T1000 (cell line): ENCODE measurements at regions not wholly inside any gene's neighbourhood (a gene's known extent, or its start where the extent isn't known, plus 50 kb on each side); places are given as distances from the start of the nearest gene placed in this dataset.

Experiments
- DNase-seq: peaks from one replicate; lab custom pipeline; 2025; ENCODE audit warnings: mixed read lengths; lab: John Stamatoyannopoulos, UW

DNA sequence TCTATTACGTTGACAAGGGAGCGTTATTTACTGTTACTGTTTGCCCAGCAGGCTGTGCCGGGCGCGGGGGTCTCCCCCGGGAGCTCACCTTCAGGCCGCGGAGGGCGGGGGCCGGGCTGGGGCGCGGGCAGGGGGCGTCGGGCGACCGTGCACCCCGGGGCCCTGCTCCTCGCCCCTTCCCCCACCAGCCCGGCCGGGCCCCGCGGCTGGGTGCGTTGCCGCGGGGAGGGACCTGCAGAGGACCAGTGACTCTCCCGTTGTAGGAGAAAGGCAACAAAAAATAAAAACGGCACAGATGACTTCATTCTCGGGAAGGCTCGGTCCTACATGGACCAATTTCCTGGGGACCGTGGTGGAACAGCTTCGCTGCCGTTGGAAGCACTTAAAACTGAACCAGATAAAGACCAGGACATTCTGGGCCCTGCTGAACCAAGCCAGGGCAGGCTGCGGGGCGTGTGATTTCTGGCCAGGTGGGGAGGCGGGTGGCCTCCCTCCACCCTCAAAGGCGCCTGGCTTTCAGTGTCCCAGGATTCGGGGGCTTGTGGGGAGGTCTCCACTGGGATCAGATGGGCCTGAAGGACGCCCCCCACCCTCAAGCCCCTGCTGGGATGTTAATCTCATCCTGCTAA lies 57.4 kb downstream of the IGLL1 start:
- no peak for DNase-seq

DNA sequence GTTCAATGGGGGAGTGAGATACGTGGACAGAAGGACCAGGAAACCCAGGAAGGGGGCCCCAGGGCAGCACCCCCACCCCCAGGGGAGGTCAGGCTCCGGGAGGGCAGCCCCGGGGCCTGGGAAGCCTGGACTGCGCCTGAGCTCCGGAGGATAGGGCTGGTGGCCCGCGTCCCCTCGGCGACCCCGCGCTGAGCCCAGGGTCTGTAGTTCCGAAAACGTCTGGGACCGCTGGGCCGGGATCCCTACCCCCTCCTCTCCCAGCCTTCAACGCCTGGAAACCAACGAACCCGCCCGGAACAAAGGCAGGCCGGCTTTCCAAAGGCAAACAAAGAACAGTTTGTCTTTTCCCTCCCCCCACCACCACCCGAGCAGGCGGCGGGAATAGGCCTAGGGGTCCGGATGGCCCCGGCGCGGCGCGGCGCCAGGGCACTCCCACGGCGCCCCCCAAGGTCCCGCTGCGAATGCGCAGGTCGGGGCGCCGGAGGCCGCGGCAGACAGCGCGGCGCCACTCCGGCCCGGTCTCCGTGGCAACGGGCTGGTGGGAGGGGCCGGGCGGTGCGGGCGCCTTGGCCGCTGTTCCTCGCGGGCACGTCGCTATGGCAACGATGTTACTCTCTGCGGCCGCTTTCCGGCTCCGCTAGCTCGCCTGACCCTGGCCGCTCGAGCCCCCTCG lies 58.5 kb downstream of the IGLL1 start:
- peak; percentile 88 for DNase-seq

DNA sequence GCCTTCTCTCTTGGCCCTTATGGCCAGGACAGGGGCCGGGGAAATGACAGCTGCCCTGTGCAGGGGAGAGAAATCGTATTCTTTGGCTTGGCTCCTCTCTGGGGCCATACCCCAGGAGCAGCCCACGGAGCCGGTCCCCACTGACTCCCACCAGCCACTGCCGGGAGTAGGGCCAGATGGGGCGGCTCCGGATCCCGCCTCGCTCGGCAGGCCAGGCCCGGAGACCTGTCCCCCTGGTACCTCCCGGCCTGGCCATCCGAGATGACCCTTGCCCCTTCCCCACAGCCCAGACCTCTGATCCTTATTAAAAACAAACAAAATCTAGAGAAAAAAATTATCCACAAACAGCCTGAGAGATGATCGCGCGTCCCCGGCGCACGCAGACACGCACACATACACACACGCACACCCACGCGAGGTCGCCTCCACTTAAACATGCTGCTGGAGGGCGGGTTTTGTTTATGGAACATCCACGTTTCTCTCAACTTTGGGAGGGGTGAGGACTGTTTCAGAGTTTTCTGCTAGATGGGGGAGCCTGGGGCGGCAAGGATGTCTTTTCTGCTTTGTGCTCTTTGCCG lies 59.1 kb downstream of the IGLL1 start:
- no peak for DNase-seq

DNA sequence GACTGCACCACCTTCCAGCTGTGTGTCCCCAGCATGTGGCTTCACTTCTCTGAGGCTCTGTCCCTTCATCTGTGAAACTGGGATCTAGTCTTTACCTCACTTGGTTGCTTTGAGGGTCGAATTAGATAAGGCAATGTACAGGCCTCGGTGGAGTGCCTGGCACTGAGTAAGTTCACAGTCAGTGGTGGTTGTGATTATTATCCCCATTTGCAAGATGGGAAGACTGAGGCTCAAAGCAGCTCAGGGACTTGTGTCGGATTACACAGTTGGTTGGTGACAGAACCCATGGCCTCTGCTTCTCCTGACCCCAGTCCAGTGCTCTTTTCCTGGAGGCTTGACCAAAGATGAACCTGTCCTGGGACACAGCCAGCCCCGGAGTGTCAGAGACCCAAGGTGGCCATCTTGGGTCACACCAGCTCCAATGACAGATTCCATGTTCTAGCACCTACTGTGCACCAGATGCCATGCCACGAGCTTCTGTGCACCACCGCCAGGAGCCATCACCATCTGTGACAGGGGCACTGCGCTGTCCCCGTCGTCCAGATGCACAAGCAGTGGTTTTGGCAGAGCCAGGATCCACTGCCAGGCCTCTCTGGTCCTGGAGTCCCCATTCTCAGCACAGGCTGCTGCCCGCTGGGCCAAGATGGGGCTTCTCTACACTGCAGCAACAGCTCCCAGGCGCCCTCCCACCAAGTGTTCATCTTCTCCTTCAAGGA lies 60.5 kb downstream of the IGLL1 start:
- no peak for DNase-seq

DNA sequence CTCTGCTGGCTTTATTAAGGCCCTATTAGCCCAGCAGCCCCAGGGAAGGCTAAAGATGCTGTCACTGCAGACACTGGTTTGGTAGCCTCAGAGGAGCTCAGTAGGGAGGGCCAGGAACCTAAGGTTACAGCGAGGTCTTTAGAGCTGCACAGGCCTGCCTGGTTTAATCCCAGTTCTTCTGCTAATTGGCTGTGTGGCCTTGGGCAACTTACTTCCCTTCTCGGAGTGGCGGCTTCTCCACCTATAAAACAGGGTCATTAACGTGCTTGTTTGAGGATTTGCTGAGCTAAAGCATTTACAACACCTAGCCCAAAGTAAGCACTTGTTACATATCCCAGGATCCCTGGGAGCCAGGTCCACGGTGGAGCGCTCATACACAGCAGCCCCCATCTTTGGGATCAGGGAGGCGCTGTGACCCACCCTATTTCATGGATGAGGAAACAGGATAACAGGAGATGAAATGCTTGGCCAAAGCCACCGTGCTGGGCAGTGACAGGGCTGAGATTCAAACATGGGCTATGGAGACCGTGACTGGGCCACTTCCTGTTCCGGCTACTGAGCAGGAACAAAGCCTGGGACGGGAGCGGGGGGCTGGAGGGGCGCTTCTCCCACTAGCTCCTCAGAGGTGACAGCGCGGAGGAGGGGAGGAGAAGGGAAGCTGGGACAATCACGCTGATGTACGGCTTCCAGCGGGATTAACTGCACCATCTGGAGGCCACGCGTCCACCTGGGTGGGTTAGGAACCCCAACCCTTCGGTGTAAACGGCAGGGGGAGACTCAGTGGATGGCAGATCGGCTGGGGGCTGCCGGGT lies 61.5 kb downstream of the IGLL1 start:
- DNase-seq: no peak

DNA sequence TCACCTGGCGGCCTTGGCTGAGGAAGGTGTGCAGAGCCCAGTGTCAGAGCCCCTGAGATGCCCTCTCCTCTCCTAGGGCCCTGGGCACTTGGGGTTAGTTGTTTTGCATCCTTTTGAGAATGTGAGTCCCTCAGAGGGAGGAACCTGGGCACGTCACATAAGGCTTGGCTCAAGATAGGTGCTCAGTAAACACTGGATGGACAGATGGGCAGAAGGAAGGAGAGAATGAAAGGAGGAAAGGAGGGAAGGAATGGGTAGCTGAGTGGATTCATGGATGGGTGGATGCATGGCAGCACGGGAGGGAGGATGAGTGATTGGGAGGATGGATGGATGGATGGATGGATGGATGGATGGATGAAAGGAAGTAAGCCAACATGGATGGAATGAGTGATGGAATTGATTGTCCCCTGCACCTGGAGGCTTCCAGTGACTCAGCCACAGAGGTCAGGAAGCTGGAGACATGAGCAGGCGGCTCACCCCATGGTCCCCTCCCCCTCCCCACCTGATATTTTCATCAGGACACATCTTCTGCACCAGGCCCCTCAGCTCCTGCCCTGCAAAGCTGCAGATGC lies 62.2 kb downstream of the IGLL1 start:
- DNase-seq: no peak

DNA sequence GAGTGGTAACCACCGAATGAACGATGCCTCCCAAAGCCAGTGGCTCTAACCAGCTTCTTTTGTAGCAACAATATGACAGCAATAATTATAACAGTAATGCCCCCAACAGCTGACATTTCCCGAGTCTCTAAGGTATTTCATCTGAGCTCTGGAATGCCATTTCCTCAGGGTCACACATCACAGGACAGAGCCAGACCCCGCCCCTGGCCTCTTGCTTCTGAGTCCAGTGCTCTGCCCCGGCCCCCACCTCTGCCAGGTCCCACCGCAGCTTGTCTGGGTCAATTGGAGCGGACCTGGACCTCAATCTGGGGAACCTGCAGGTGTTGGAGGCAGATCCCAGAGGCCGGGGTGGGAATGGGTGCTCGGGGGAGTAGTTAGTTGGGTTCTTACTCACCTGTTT lies 63.8 kb downstream of the IGLL1 start:
- DNase-seq: no peak

DNA sequence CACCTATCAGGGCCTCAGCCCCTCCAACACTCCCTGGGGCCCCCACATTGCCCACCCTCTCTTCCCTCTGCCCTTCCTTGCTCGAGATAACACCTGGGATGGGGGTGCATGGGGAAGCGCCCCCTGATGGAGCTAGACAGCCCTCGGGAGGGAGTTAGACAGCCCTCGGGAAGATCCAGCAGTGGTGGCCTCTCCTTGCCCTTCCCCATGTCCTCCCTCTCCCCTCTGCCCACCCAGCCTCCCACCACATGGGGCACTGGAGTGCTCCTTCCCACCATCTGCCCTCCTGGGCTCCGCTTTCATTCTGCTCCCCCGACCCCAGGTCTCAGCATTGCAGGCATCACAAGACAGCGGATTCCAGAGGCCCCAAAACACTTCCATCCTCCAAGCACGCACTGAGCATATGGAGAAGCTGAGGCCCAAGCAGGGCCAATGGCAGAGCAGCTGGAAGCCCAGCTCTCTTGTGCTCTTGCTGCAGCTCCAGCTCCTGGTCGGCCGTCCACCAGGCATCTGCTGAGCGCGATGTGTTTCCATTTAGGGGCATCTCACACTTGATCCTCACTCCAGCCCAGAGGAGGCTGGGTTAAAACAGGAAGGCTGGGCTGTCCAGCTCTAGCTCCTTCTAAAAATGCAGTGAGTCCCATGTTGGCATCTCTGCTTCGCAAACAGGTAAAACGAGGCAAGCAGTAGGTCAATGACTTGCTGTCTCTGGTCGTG lies 65.6 kb downstream of the IGLL1 start:
- no peak for DNase-seq

DNA sequence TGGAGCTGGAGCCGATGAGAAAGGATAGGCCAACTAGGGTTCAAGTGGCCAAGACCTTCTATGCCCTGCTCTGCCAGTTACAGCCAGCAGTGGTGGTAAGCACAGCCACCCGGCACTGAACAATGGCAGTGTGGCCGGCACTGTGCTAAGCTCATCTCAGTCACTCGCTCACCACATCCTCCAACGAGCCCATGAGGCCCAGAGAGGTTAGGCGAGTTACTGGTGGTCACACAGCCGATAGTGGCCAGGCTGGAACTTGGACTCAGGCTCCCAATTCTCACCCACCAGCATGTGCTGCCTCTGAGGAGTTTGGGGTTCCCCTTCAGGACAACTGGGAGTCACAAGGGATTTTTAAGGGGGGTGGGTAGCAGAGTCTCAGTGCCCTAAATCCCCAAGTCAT lies 66.4 kb downstream of the IGLL1 start:
- no peak for DNase-seq

DNA sequence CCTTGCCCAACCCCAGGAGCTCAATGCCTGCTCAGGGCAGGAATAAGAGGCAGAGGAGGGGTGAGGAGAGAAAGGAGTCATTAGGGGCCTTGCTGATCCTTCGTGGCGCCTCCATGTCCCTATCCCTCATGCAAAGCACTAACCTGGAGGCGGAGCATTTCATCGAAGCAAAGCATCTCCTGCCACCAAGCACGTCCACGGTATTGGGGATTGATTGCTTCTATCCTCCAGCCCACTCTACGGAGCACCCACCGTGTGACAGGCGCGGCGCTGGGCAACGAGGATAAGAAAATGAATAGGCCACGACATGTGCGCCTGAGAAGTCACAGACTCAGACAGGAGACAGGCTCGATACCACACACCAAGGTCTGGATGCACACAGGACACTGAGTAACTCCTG lies 67.0 kb downstream of the IGLL1 start:
- no peak for DNase-seq

DNA sequence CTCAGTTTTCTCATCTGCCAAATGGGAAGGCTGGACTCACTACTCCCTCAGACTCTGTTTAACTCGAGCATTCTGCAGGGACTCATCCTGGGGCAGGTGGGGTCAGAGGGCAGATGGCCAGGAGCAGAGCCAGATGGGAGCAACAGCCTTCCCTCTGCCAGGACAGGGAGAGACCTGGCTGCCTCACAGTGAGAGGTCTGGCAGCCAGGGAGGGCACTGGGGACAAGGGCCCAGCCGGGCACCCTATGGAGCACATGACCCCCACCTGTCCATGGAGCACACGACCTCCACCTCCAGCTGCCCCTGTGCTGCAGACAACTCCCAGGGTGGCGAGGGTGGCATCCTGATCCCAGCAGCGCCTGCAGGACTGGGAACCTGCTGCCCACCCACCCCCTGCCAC lies 67.4 kb downstream of the IGLL1 start:
- DNase-seq: no peak

DNA sequence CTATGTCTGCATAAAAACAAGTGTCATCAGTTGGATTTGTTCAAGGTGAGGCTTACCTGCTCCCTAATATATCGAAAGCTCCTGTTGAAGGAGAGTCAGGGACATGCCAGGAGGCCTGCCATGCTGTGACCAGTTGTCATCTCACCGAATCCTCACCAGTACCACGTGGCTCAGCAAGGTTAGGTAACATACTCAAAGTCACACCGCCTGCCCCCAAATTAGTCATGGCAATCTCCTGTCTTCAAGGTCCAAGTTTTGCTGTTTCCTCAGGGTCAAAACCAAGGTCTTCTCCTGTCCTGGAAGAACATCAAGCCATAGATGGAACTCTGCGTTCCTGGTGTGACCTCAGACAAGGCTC lies 67.8 kb downstream of the IGLL1 start:
- DNase-seq: no peak

DNA sequence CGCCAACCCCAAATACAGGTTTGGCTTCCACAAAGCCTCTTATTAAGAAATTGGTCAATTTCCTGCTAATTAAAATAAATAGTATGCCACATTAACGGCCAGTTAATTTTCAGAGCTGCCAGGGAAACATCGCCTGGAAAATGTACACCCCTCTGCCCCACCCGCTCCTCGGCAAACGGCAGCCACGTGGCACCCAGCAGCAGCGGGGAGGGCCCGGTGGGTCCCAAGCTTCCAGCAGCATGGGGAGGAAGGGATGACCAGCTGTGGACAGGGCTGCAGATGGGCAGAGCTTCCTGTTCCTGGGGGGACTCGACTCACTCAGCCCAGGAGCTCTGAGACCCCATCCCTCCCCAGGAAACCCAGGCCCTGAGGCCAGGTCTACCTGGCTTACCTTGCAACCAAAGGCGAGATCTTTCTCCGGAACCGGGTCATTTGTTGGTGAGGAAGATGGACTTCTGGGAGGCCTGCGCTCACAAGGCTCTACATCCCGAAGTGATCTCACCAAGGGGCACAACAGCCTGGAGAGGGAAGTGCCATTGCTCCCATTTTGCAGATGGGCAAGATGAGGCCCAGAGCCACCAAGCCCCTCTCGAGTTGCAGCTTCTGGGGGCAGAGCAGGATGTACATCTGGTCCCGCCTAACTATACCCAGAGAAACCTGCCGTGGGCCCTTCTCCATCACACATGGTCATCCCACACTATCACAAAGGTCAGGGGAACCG lies 68.3 kb downstream of the IGLL1 start:
- no peak for DNase-seq

DNA sequence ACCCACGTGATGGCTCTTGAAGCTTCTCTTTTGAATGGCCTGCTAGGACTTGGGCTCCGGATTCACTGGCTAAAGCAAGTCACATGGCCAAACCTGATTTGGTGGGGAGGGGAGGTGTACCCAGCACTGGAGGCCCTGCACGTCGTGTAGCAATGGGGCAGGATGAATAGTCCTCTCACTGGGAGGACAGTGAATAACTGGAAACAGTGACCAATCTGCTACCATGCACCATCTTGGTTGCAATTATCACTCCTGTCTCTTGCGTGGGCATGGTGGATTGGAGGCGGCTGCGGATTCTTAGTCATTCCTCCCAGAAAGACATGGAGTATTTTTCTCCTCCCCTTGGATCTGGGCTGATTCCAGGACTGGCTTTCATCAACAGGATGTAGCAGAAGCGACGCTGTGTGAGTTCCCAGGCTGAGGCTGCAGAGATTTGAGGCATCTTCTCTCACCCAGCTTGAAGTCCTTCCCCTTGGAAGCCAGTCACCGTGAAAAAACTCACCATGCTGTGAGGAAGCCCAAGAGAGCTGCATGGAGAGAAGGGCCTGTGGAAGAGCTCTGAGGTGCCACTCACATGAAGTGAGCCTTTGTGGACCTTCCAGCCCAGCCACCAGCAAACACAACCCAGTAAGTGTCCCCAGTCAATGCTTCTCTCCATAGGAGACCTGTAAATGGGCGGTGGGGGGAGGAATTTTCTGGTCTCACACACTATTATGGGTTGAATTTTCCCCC lies 70.4 kb downstream of the IGLL1 start:
- no peak for DNase-seq

DNA sequence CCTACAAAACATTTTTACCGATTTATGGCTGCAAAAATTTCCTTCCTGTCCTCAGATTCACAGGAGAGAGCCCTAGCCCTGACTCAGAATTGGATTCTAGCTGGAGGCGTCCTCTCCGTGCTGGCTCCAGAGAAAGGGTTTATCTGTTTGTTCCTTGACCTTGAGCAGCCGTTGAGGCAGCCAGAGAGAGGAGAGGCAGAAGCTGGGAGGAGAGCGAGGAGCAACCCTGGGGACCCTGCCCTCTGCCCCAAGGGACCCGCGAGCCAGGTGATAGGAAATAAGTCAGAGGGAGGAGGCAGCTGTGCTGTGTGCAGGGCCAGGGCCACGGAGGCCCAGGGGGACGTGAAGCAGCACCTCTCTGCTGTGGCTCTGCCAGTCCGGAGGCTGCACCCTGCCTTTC lies 75.6 kb downstream of the IGLL1 start:
- DNase-seq: no peak

DNA sequence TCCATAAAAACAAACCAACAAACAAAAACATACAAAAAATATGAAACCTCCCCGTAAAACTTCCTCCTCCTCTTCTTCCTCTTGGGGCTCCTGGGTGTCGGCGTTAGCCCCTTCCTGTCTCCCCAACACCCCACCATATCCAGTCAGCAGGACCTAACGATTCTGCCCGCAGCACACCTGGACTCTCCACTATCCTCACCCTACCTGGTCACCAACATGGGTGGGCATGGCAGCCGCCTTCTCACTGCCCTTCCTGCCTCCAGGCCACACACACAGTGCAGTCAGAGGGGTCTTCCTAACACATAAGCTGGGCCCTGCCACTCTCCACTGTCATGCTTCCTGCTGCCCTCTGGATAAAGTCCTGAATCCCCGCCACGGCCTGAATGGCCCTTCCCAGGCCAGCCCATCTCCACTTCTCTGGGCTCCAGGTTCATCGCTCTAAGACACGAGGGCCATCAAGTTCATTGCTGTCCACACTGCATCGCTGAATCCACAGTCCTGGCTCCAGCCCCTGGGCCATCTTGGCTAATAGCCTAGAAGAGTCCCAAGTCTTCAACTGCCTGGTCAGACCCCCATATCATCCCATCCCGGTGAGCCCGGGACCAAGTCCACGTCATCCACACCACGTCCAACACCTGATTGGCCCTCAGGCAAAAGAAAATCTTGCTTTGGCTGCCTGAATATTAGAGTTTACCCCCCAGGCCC lies 76.2 kb downstream of the IGLL1 start:
- no peak for DNase-seq

DNA sequence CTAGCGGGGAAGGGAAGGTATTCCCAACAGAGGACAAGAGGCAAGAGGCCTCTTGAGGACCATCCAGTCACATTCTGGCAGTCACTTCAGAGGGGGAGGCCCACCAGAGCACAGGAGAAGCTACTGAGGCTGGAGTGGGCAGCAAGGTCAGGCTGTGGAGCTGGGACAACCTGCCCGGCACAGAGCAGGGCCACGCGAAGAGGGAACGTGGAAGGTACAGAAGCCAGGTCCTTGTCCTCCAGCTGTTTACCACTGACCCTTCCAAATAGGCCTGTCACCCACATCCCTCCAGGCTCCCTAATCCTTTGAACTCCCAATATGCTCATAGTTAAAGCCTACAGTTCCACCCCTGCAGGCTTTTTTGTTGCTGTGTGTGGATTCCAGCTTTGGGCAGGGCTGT lies 76.9 kb downstream of the IGLL1 start:
- DNase-seq: no peak

DNA sequence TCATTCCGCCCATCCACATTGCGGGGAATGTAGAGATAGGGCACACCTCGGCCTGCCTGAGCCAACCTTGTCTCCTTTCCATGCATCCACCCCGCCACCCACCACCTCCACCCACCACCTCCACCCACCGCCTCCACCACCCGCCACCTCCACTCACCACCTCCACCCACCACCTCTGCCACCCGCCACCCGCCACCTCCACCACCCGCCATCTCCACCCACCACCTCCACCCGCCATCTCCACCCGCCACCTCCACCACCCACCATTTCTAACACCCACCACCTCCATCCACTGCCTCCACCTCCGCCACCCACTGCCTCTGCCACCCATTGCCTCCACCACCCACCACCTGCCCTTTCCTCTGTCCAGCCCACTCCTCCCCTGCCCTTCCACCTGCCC lies 78.4 kb downstream of the IGLL1 start:
- DNase-seq: no peak

DNA sequence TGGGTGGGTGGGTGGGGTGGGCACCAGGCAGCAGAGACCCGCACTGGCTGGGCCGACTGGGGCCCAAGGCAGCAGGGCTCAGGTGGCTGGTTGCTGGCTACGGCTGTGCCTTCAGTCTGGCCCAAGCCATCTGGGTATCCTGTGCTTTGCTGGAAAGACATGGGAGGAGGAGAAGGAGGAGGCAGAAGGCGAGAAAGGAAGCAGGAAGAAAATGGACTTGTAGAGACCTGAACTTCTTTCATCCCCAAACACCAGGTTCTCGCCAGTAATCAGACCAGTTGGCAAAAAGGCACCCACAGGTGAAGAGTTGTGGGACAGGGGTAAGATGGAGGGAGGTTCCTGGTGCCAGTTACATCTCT lies 78.8 kb downstream of the IGLL1 start:
- no peak for DNase-seq
